DOHH2 (cell line): ENCODE measurements at regions not wholly inside any gene's neighbourhood (a gene's known extent, or its start where the extent isn't known, plus 50 kb on each side); places are given as distances from the start of the nearest gene placed in this dataset.

ENCODE experiments used
- H3F3A ChIP-seq: fragments of 200-600 bp; sonication (generic), shearing (Covaris generic); 2 replicates; pipeline ENCODE4 v1.6.0; 2016; ENCODE audit warnings: antibody characterized with exemption, mild to moderate bottlenecking; ENCODE audit not compliant: control insufficient read depth, insufficient read depth
- H3K27ac ChIP-seq: fragments of 200-600 bp; sonication (generic); 2 replicates; pipeline ENCODE4 v1.5.1; 2014; ENCODE audit warnings: low read depth, mild to moderate bottlenecking, low read length, moderate library complexity
- H3K27me3 ChIP-seq: fragments of 200-600 bp; sonication (generic); 2 replicates; pipeline ENCODE4 v1.6.1; 2014; ENCODE audit warnings: mild to moderate bottlenecking, low read length, mixed read lengths; ENCODE audit not compliant: control insufficient read depth
- H3K36me3 ChIP-seq: fragments of 200-600 bp; sonication (generic); 2 replicates; pipeline ENCODE4 v1.6.1; 2014; ENCODE audit warnings: mild to moderate bottlenecking, low read length, moderate library complexity, mixed read lengths; ENCODE audit not compliant: control insufficient read depth
- H3K4me1 ChIP-seq: fragments of 200-600 bp; sonication (generic); 2 replicates; pipeline ENCODE4 v1.6.1; 2014; ENCODE audit warnings: mild to moderate bottlenecking, low read length, mixed read lengths; ENCODE audit not compliant: control insufficient read depth
- H3K4me2 ChIP-seq: fragments of 200-600 bp; sonication (generic); 2 replicates; pipeline ENCODE4 v1.6.0; 2014; ENCODE audit warnings: mild to moderate bottlenecking, low read length, moderate library complexity
- H3K4me3 ChIP-seq: fragments of 200-600 bp; sonication (generic); 2 replicates; pipeline ENCODE4 v1.5.1; 2014; ENCODE audit warnings: mild to moderate bottlenecking, low read length, mixed read lengths
- H3K79me2 ChIP-seq: fragments of 200-600 bp; sonication (generic); 2 replicates; pipeline ENCODE4 v1.6.1; 2014; ENCODE audit warnings: mild to moderate bottlenecking, low read length, mixed read lengths; ENCODE audit not compliant: control insufficient read depth
- H3K9me2 ChIP-seq: fragments of 200-600 bp; sonication (generic); replicated peaks from 2 replicates; pipeline ENCODE4 v1.6.1; 2014; ENCODE audit warnings: mild to moderate bottlenecking, low read length, mixed read lengths; ENCODE audit not compliant: control insufficient read depth
- H3K9me3 ChIP-seq: fragments of 200-600 bp; sonication (generic); 2 replicates; pipeline ENCODE4 v1.6.1; 2014; ENCODE audit warnings: antibody characterized with exemption, low read length, mixed read lengths; ENCODE audit not compliant: control insufficient read depth, insufficient read depth
- H4K20me1 ChIP-seq: fragments of 200-600 bp; sonication (generic); 2 replicates; pipeline ENCODE4 v1.6.0; 2014; ENCODE audit warnings: low read depth, mild to moderate bottlenecking, antibody characterized with exemption, low read length, moderate library complexity; ENCODE audit not compliant: control insufficient read depth, insufficient read depth
- EZH2phosphoT487 ChIP-seq: fragments of 200-600 bp; sonication (generic); IDR thresholded peaks from 2 replicates; pipeline ENCODE4 v1.6.1; 2017; ENCODE audit warnings: borderline replicate concordance, mild to moderate bottlenecking, antibody characterized with exemption, low read length, moderate library complexity, mixed read lengths
- TF ChIP-seq, protein P1 (sequence below): fragments of 200-600 bp; sonication (generic); IDR thresholded peaks from one replicate; pipeline ENCODE4 v1.5.1; 2014; ENCODE audit warnings: antibody characterized with exemption, mild to moderate bottlenecking, low read depth, low read length; ENCODE audit not compliant: poor library complexity, severe bottlenecking

- no peak overlapping the region for H3K27ac ChIP-seq
- H3K4me3 ChIP-seq, result no peak overlapping the region
- H3K4me2 ChIP-seq, result no peak overlapping the region
Observed at GRCh38 chr4:186839122-186840037, 115.7 kb upstream of the FAT1 start.

DNA sequence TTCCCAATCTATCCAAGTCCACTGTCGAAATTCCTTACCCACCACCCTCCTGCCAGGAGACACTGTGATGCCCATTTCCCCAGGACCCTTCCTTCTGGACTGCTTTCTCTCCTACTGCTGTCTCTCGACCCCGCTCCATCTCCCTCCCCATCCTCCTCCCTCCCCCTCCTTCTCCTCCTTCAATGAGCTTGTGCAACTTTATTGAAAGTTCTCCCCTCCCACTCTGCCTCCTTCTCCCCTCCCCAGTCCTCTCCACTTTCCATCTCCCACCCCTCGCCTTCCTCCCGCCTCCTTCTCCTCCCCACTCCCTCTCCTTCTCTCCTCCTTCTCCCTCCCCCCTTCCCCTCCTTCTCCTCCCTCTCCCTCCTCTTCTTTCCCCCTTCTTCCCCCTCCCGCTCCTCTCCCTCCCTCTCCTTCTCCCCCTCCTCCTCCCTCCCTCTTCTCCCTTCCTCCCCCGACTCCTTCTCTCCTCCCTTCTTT is 116.6 kb upstream of the FAT1 start:
- no peak overlapping the region for H3K4me2 ChIP-seq
- H3K79me2 ChIP-seq, result no peaks in the 10 kb centered on the region
- H4K20me1 ChIP-seq, result no peaks in the 10 kb centered on the region
- H3K36me3 ChIP-seq, result no peaks in the 10 kb centered on the region
- H3K9me3 ChIP-seq, result no peaks in the 10 kb centered on the region
- no peak overlapping the region for H3K27ac ChIP-seq
- H3K4me1 ChIP-seq, result no peaks in the 10 kb centered on the region
- no peaks in the 10 kb centered on the region for H3K27me3 ChIP-seq
- H3K4me3 ChIP-seq, result no peak overlapping the region
- no peaks in the 10 kb centered on the region for H3F3A ChIP-seq
- TF ChIP-seq, protein P1, sequence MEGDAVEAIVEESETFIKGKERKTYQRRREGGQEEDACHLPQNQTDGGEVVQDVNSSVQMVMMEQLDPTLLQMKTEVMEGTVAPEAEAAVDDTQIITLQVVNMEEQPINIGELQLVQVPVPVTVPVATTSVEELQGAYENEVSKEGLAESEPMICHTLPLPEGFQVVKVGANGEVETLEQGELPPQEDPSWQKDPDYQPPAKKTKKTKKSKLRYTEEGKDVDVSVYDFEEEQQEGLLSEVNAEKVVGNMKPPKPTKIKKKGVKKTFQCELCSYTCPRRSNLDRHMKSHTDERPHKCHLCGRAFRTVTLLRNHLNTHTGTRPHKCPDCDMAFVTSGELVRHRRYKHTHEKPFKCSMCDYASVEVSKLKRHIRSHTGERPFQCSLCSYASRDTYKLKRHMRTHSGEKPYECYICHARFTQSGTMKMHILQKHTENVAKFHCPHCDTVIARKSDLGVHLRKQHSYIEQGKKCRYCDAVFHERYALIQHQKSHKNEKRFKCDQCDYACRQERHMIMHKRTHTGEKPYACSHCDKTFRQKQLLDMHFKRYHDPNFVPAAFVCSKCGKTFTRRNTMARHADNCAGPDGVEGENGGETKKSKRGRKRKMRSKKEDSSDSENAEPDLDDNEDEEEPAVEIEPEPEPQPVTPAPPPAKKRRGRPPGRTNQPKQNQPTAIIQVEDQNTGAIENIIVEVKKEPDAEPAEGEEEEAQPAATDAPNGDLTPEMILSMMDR, result no peak
- no peak for TF ChIP-seq EZH2phosphoT487
- H3K9me2 ChIP-seq, result no peaks in the 10 kb centered on the region

More at GRCh38 chr4:186839122-186840037, 115.7 kb upstream of the FAT1 start:
- Histone ChIP-seq H3K36me3 (no peaks in the 10 kb centered on the region), H3K4me1 (no peaks in the 10 kb centered on the region), H3K27me3 (no peaks in the 10 kb centered on the region), H3K9me2 (no peaks in the 10 kb centered on the region), H4K20me1 (no peaks in the 10 kb centered on the region), H3K9me3 (no peaks in the 10 kb centered on the region), H3F3A (no peaks in the 10 kb centered on the region), H3K79me2 (no peaks in the 10 kb centered on the region)
- TF ChIP-seq EZH2phosphoT487, result no peak
- TF ChIP-seq, protein P1, result no peak

DNA sequence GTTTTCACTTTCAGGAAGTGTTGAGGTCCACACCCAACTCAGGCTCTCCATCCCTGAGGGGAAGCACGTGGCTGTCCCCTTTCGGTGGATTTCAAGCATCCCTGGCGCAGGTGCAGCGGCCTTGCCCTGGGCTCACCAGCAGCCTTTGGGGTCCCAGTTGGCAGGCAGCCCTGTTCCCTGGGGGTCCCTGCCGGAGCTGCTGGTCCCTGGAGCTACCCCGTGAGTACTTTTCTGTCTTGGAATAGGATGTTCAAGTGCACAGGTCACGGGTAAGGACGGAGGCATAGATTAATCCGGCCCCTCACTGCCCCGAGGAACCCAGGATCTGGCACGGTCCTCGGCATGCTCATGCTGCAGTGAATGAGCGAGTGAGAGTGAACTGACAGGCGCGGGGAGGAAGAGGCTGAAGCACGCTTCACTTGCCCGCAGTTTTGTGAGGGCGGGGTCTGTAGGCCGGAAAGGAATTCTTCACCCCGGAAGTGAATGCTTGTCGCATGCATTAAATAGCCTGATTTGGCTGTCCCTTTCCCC is 117.2 kb upstream of the FAT1 start:
- no peak overlapping the region for H3K4me2 ChIP-seq
- no peak overlapping the region for H3K27ac ChIP-seq
- H3K4me3 ChIP-seq, result no peak overlapping the region
- H3K9me3 ChIP-seq, result no peaks in the 10 kb centered on the region
- no peaks in the 10 kb centered on the region for H3K27me3 ChIP-seq
- H3K79me2 ChIP-seq, result no peaks in the 10 kb centered on the region
- no peaks in the 10 kb centered on the region for H3F3A ChIP-seq
- no peaks in the 10 kb centered on the region for H3K9me2 ChIP-seq
- no peaks in the 10 kb centered on the region for H3K4me1 ChIP-seq
- TF ChIP-seq EZH2phosphoT487, result no peak
- TF ChIP-seq, protein P1, result no peak
- no peaks in the 10 kb centered on the region for H3K36me3 ChIP-seq
- H4K20me1 ChIP-seq, result no peaks in the 10 kb centered on the region
